ENCODE measurements at regions not wholly inside any gene's neighbourhood (a gene's known extent, or its start where the extent isn't known, plus 50 kb on each side); places are given as distances from the start of the nearest gene placed in this dataset.

DNA sequence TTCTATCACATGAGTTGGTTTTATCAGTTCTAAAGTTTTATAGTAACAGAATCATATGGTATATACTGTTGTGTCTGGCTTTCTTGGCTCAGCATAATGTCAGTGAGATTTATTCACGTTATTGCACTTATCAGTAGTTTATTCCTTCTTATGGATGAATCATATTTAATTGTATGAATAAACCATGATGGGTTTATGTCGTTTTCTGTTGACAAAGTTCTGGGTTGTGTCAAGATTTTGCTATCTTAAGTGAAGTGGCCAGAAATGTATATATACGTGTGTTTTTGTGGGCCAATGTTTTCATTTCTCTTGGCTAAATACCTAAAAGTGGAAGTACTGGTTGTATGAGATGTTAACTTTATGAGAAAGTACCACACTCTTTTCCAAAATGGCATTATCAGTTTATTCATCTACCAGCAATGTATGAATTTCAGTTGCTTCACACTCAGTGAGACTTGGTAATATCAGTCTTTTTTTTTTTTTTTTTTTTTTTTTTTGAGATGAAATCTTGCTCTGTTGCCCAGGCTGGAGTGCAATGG lies 112.4 kb upstream of the DCBLD2 start:
- Histone ChIP-seq H3K36me3 (no peaks in the 10 kb centered on the region), H3K4me1 (no peaks in the 10 kb centered on the region), H3K9me3 (no peaks in the 10 kb centered on the region), H3K27ac (no peak overlapping the region), H3K27me3 (no peaks in the 10 kb centered on the region), H3K4me3 (no peak overlapping the region)
- no peak for TF ChIP-seq POLR2AphosphoS5 (IDR thresholded peaks at IDR 0.05)
- WGBS, 5 donors: 29 to 59% (median 33%) methylated on average over 3 of the region's 3 CpGs
- intact Hi-C loops (cut with DNase I; ENCODE audit: low total_unique reads): no loop called here
- DNase-seq: no peak

DNA sequence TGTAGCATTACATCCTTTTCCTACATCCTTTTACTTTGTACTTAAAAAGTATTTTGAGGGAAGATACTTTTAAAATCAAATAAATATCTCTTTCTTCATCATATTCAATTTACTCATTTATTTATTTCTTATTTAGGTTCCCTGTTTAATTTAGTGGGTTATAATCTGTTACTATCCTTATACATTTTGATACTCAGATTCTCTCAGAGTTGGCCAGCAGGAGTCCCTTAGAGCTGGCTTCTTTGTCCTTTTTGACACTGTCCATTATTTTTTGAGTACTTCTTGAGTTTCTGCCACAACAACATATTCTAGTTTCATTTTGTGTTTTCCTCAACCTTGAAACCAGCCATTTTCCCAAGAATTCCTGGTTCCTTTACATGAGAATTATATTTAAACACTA lies 111.6 kb upstream of the DCBLD2 start:
- TF ChIP-seq EP300 (IDR thresholded peaks at IDR 0.05): no peak
- no peak for TF ChIP-seq POLR2A (IDR thresholded peaks at IDR 0.05)
- TF ChIP-seq POLR2AphosphoS5 (IDR thresholded peaks at IDR 0.05): no peak
- TF ChIP-seq, protein P1, sequence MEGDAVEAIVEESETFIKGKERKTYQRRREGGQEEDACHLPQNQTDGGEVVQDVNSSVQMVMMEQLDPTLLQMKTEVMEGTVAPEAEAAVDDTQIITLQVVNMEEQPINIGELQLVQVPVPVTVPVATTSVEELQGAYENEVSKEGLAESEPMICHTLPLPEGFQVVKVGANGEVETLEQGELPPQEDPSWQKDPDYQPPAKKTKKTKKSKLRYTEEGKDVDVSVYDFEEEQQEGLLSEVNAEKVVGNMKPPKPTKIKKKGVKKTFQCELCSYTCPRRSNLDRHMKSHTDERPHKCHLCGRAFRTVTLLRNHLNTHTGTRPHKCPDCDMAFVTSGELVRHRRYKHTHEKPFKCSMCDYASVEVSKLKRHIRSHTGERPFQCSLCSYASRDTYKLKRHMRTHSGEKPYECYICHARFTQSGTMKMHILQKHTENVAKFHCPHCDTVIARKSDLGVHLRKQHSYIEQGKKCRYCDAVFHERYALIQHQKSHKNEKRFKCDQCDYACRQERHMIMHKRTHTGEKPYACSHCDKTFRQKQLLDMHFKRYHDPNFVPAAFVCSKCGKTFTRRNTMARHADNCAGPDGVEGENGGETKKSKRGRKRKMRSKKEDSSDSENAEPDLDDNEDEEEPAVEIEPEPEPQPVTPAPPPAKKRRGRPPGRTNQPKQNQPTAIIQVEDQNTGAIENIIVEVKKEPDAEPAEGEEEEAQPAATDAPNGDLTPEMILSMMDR (IDR thresholded peaks at IDR 0.05): no peak
- DNase-seq: no peak
- Histone ChIP-seq H3K4me3 (no peak overlapping the region), H3K27me3 (no peaks in the 10 kb centered on the region), H3K9me3 (no peaks in the 10 kb centered on the region), H3K4me1 (no peaks in the 10 kb centered on the region), H3K27ac (no peak overlapping the region), H3K36me3 (no peaks in the 10 kb centered on the region)
- intact Hi-C loops (cut with DNase I; ENCODE audit: low total_unique reads): no loop called here

DNA sequence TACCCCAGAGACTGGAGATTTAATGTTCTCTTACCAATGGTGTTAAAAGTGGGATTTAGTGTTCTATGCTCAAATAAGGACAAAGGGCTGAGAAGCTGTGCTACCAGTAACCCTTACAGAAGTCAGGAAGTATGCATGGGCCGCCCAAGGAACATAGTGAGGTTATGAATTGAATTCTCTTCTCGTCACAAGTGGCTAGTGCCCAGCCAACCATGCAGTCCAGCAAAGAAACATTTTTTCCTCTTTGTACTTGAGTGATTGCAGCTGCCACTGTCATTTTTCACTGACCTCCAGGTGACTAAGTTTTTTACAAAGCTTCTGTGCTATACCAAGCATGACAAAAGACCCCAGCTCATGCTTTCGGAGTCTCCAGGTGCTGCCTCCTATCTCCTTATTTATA lies 110.6 kb upstream of the DCBLD2 start:
- WGBS, 5 donors: 56 to 78% (median 70%) methylated on average over 3 of the region's 3 CpGs
- no peak overlapping the region for H3K4me3 ChIP-seq
- no peak for DNase-seq
- TF ChIP-seq EP300 (IDR thresholded peaks at IDR 0.05) (no peak), POLR2AphosphoS5 (IDR thresholded peaks at IDR 0.05) (no peak), POLR2A (IDR thresholded peaks at IDR 0.05) (no peak)
- TF ChIP-seq, protein P1 (IDR thresholded peaks at IDR 0.05): no peak
- no peaks in the 10 kb centered on the region for H3K27me3 ChIP-seq
- H3K27ac ChIP-seq: no peak overlapping the region
- no peaks in the 10 kb centered on the region for H3K4me1 ChIP-seq
- no peaks in the 10 kb centered on the region for H3K36me3 ChIP-seq
- H3K9me3 ChIP-seq: no peaks in the 10 kb centered on the region
- intact Hi-C loops (cut with DNase I; ENCODE audit: low total_unique reads): no loop called here

DNA sequence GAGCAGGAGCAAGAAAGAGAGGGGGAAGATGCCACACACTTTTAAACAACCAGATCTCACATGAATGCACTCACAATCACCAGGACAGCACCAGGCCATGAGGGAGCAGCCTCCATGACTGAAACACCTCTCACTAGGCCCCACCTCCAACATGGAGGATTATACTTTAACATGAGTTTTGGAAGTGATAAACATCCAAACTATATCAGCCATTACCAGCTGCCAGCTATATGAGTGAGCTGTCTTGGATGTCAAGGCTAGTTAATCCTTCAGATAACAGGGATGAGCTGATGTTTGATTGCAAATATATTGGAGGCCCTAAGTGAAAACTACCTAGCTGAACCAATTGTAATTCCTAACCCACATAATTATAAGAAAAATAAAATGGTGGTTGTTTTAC lies 108.4 kb upstream of the DCBLD2 start:
- no peaks in the 10 kb centered on the region for H3K27me3 ChIP-seq
- H3K4me3 ChIP-seq: no peak overlapping the region
- no peak overlapping the region for H3K27ac ChIP-seq
- no peaks in the 10 kb centered on the region for H3K4me1 ChIP-seq
- TF ChIP-seq EP300 (IDR thresholded peaks at IDR 0.05): no peak
- TF ChIP-seq, protein P1 (IDR thresholded peaks at IDR 0.05): no peak
- TF ChIP-seq POLR2A (IDR thresholded peaks at IDR 0.05): no peak
- no peak for TF ChIP-seq POLR2AphosphoS5 (IDR thresholded peaks at IDR 0.05)
- no peak for DNase-seq
- no peaks in the 10 kb centered on the region for H3K9me3 ChIP-seq
- intact Hi-C loops (cut with DNase I; ENCODE audit: low total_unique reads): no loop called here
- no peaks in the 10 kb centered on the region for H3K36me3 ChIP-seq

DNA sequence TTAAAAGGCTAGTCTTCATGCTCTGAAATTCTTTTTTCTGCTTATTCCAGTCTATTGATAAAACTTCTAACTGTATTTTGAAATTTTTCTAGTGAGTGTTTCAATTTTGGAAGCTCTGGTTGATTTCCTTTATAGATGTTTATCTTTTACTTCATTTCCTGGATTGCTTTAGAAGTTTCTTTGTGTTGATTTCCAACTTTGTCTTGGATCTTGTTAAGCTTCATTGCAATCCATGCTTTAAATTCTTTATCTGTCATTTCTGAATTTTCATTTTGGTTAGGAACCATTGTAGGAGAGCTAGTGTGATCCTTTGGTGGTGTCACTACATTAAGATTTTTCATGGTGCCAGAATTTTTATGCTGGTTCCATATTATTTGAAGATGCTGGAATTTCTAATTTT lies 105.2 kb upstream of the DCBLD2 start:
- no peak for DNase-seq
- TF ChIP-seq POLR2AphosphoS5 (IDR thresholded peaks at IDR 0.05) (no peak), POLR2A (IDR thresholded peaks at IDR 0.05) (no peak), EP300 (IDR thresholded peaks at IDR 0.05) (no peak)
- TF ChIP-seq, protein P1 (IDR thresholded peaks at IDR 0.05): no peak
- Histone ChIP-seq H3K9me3 (peaks cover 0 to 6% (median 0%) of the 10 kb centered on the region in 4 donors), H3K27me3 (no peaks in the 10 kb centered on the region), H3K4me1 (no peaks in the 10 kb centered on the region), H3K4me3 (no peak overlapping the region), H3K36me3 (no peaks in the 10 kb centered on the region), H3K27ac (no peak overlapping the region)
- intact Hi-C loops (cut with DNase I; ENCODE audit: low total_unique reads): no loop called here

Measured in stomach (tissue), 8 donors.